Colonic mucosa (tissue), 4 donors: ENCODE measurements at regions not wholly inside any gene's neighbourhood (a gene's known extent, or its start where the extent isn't known, plus 50 kb on each side); places are given as distances from the start of the nearest gene placed in this dataset.

Experiments used
- DNase-seq: peaks from one replicate; pipeline ENCODE4 v3.0.0-alpha.2; 2020
- H3K27ac ChIP-seq: fragments of 200-600 bp; one replicate; pipeline ENCODE4 v1.8.0; 2021
- H3K27me3 ChIP-seq: fragments of 200-600 bp; one replicate; pipeline ENCODE4 v1.8.0; 2021
- H3K36me3 ChIP-seq: fragments of 200-600 bp; one replicate; pipeline ENCODE4 v1.8.0; 2021
- H3K4me1 ChIP-seq: fragments of 200-600 bp; one replicate; pipeline ENCODE4 v1.8.0; 2021; ENCODE audit warnings: mild to moderate bottlenecking
- H3K4me3 ChIP-seq: fragments of 200-600 bp; one replicate; pipeline ENCODE4 v1.8.0; 2021
- H3K9ac ChIP-seq, 2 donors: one replicate each; pipeline ENCODE4 v1.7.0; 2013; ENCODE audit warnings: control low read depth in 2 of 2, low read depth in 2 of 2, low read length in 2 of 2
- H3K9me3 ChIP-seq: fragments of 200-600 bp; one replicate; pipeline ENCODE4 v1.8.0; 2021
- intact Hi-C: fragments of 100-400 bp; cut with DNase I; formaldehyde crosslinking; loops from one replicate; pipeline ENCODE4 v1.14.1; 2022
- TF ChIP-seq, protein P1 (sequence below): fragments of 200-600 bp; IDR thresholded peaks from one replicate; pipeline ENCODE4 v1.8.0; 2022; ENCODE audit warnings: antibody characterized with exemption, mild to moderate bottlenecking
- donor health status: healthy.
- donor health status: DM: no; HTN: no; CAD: no.
- donor health status: DM: no; HTN: no; CAD: no.

DNA sequence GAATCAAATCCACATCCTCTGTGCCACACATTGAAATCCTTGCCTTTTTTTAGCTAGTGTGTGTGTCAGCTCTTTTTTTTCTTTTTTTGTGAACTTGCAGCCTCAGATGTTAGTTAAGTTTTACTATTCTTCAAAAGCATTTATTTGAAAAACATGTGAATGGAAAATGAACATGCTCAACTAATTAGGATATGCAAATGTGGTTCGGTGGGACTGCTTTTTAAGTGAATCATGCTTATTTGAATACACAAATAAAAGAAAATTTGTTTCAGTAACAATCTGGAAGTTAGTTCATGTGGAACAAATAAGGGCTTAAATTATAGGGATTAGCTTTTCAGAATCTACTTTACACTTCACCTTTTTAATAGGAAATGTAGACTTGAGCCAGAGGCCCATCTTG, 751.5 kb upstream of the FAM241A start:
- Histone ChIP-seq H3K4me3 (no peak overlapping the region), H3K27me3 (no peaks in the 10 kb centered on the region), H3K4me1 (no peaks in the 10 kb centered on the region), H3K27ac (no peak overlapping the region), H3K9me3 (no peaks in the 10 kb centered on the region), H3K9ac (no peak overlapping the region), H3K36me3 (no peaks in the 10 kb centered on the region)
- no peak for DNase-seq
- intact Hi-C loops: no loop called here
- TF ChIP-seq, protein P1, sequence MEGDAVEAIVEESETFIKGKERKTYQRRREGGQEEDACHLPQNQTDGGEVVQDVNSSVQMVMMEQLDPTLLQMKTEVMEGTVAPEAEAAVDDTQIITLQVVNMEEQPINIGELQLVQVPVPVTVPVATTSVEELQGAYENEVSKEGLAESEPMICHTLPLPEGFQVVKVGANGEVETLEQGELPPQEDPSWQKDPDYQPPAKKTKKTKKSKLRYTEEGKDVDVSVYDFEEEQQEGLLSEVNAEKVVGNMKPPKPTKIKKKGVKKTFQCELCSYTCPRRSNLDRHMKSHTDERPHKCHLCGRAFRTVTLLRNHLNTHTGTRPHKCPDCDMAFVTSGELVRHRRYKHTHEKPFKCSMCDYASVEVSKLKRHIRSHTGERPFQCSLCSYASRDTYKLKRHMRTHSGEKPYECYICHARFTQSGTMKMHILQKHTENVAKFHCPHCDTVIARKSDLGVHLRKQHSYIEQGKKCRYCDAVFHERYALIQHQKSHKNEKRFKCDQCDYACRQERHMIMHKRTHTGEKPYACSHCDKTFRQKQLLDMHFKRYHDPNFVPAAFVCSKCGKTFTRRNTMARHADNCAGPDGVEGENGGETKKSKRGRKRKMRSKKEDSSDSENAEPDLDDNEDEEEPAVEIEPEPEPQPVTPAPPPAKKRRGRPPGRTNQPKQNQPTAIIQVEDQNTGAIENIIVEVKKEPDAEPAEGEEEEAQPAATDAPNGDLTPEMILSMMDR: no peak

DNA sequence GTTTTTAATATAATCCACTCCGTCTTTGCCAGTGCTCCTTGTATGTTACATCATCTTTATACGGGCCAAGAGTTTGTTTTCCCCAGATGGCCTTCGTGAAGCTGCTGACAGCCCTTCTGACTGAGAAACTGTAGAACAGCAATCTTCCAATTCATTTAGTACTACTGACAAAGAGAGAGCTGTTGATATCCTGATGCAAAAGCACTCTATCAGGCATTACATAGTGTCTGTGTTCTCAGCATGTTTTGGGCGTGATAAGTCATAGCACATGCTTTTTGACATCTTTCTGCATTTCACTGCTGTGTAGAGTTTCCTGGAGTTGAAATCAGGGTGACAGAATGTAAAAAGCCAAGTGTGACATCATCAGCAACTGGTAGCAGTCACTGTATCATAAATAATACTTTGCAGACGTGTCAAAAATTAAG, 746.3 kb upstream of the FAM241A start:
- H3K9ac ChIP-seq: no peak overlapping the region
- no peak overlapping the region for H3K4me3 ChIP-seq
- no peaks in the 10 kb centered on the region for H3K9me3 ChIP-seq
- intact Hi-C loops: no loop called here
- no peak for DNase-seq
- H3K36me3 ChIP-seq: no peaks in the 10 kb centered on the region
- TF ChIP-seq, protein P1: no peak
- no peaks in the 10 kb centered on the region for H3K4me1 ChIP-seq
- H3K27me3 ChIP-seq: no peaks in the 10 kb centered on the region
- H3K27ac ChIP-seq: no peak overlapping the region

DNA sequence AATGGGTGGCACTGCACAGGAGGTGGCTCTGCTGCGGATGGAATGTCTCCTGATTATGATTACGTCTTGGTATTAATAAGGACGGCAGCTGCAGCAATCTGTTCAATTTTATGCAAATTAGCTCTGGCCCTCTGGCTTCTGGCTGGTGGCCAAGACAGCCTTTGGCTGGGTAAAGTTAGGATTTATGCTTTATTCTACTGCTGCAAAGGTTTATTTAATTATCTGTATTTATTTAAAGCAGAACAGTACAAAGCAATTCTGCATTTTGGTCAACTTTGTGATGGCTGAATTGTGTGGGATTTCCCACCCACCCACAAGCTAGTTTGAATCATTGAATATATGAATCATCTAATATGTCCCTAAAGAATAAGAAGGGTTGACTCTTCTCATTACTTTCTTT, 745.6 kb upstream of the FAM241A start:
- no peak for DNase-seq
- H3K36me3 ChIP-seq: no peaks in the 10 kb centered on the region
- intact Hi-C loops: no loop called here

DNA sequence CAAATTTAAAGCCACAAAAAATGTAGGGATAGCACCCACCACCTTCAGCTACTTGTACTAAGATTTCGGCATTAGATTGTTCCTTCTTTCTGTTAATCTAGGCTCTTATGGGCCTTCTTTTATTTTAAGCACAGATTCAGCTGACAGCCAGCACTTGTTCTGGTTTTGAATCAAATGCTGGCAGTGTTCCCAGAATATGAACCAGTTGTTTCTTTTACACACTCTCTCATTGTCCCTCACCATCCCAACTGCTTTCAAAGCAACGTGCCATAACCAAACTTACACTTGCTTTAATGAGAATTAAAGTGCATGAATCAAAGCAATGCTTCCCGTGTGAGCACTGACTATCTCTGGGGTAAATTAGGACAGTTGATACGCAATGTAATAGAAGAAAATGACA, 744.5 kb upstream of the FAM241A start:
- DNase-seq: no peak
- no peaks in the 10 kb centered on the region for H3K9me3 ChIP-seq
- H3K27me3 ChIP-seq: no peaks in the 10 kb centered on the region
- TF ChIP-seq, protein P1: no peak
- H3K9ac ChIP-seq: no peak overlapping the region
- intact Hi-C loops: no loop called here
- no peaks in the 10 kb centered on the region for H3K36me3 ChIP-seq
- no peak overlapping the region for H3K27ac ChIP-seq
- no peaks in the 10 kb centered on the region for H3K4me1 ChIP-seq
- H3K4me3 ChIP-seq: no peak overlapping the region

More for the DNA sequence above, 745.6 kb upstream of the FAM241A start:
- Histone ChIP-seq H3K9ac (no peak overlapping the region), H3K4me3 (no peak overlapping the region), H3K27me3 (no peaks in the 10 kb centered on the region), H3K27ac (no peak overlapping the region), H3K9me3 (no peaks in the 10 kb centered on the region), H3K4me1 (no peaks in the 10 kb centered on the region)
- TF ChIP-seq, protein P1: no peak

DNA sequence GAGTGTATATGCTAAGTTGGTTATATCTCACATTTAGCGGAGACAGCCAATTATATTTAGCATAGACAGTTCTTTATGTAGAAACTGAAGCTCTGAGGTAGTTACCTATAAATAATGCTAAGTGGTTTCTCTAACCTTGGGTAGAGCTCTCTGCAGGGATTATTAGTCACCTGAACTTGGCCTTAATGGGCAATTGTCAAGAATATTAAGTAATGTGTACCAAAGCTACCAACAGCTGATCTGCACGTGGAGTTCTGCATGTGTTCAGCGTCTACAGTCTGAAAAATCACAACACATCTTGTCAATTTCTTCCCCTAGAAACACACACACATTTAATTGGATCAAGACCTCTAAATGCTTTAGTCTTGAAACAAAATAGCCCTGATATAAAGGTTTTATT, 740.6 kb upstream of the FAM241A start:
- TF ChIP-seq, protein P1: no peak
- intact Hi-C loops: no loop called here
- no peaks in the 10 kb centered on the region for H3K4me1 ChIP-seq
- H3K9ac ChIP-seq: no peak overlapping the region
- H3K9me3 ChIP-seq: no peaks in the 10 kb centered on the region
- no peak overlapping the region for H3K27ac ChIP-seq
- no peak for DNase-seq
- no peaks in the 10 kb centered on the region for H3K36me3 ChIP-seq
- H3K4me3 ChIP-seq: no peak overlapping the region
- no peaks in the 10 kb centered on the region for H3K27me3 ChIP-seq

DNA sequence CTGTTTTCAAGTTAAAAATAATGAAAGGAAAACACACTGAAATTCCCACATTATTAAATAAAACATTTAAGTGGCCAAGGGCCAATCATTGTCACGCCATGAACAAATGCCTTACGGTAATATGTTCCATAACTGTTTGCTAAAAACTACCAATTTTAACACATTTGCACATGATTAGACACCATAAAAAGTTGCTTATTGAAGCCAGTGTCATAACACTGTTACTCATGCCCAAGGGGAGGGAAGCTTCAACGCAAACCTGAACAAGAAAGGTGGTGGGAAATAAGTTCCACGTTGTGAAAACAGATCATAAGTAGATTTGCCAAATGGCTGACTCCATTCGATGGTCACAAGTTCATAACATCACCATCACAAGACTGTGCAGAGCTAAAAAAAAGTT, 739.3 kb upstream of the FAM241A start:
- TF ChIP-seq, protein P1: no peak
- Histone ChIP-seq H3K9me3 (no peaks in the 10 kb centered on the region), H3K9ac (no peak overlapping the region), H3K36me3 (no peaks in the 10 kb centered on the region), H3K27ac (no peak overlapping the region), H3K4me1 (no peaks in the 10 kb centered on the region), H3K27me3 (no peaks in the 10 kb centered on the region), H3K4me3 (no peak overlapping the region)
- no peak for DNase-seq
- intact Hi-C loops: no loop called here
